H1 (cell line): ENCODE measurements at regions not wholly inside any gene's neighbourhood (a gene's known extent, or its start where the extent isn't known, plus 50 kb on each side); places are given as distances from the start of the nearest gene placed in this dataset.

ENCODE experiments used
- CHD2 ChIP-seq: IDR thresholded peaks from 2 replicates; pipeline ENCODE4 v1.6.1; 2012; ENCODE audit warnings: low read length, improper control_type of control experiment
- CTCF ChIP-seq, 3 experiments: IDR thresholded peaks; 1 replicate in 2 of 3; 2 replicates in 1 of 3; pipeline versions ENCODE4 v1.5.1 to v1.6.1; 2011; ENCODE audit warnings: low read length in 3 of 3, mild to moderate bottlenecking in 3 of 3, inconsistent platforms in 2 of 3, low read depth in 1 of 3, moderate library complexity in 1 of 3; ENCODE audit not compliant: insufficient read depth in 1 of 3; ENCODE audit errors: control extremely low read depth in 1 of 3
- JUN ChIP-seq: IDR thresholded peaks from 2 replicates; pipeline ENCODE4 v1.6.1; 2011; ENCODE audit warnings: low read depth, mild to moderate bottlenecking, improper control_type of control experiment, low read length
- NRF1 ChIP-seq: IDR thresholded peaks from 2 replicates; pipeline ENCODE4 v1.6.1; 2011; ENCODE audit warnings: mild to moderate bottlenecking, low read depth, low read length, improper control_type of control experiment
- POLR2A ChIP-seq, 2 experiments: IDR thresholded peaks; 1 replicate in 1 of 2; 2 replicates in 1 of 2; pipeline ENCODE4 v1.6.1; 2011; ENCODE audit warnings: low read depth in 2 of 2, low read length in 2 of 2, mild to moderate bottlenecking in 2 of 2; ENCODE audit errors: control extremely low read depth in 1 of 2
- POLR2AphosphoS5 ChIP-seq: IDR thresholded peaks from 2 replicates; pipeline ENCODE4 v1.6.1; 2011; ENCODE audit warnings: low read depth, low read length
- SIN3A ChIP-seq, 2 experiments: IDR thresholded peaks in 1 of 2; conservative IDR thresholded peaks in 1 of 2; 2 replicates each; pipeline ENCODE4 v1.6.1; 2011 to 2012; ENCODE audit warnings: low read length in 2 of 2, improper control_type of control experiment in 1 of 2, low read depth in 1 of 2, mild to moderate bottlenecking in 1 of 2
- SIX5 ChIP-seq: IDR thresholded peaks from 2 replicates; pipeline ENCODE4 v1.6.1; 2011; ENCODE audit warnings: mild to moderate bottlenecking, low read depth, low read length

- TF ChIP-seq POLR2AphosphoS5 (no peak), CTCF (IDR thresholded peaks at IDR 0.05; ENCODE audit: control extremely low read depth in 1 of 3, insufficient read depth in 1 of 3, low read depth in 1 of 3, low read length in 3 of 3) (peak; percentile 18 to 42 (median 39); a peak in 3 of 4 replicates), POLR2A (IDR thresholded peaks at IDR 0.05; ENCODE audit: control extremely low read depth in 1 of 2, low read depth in 2 of 2, low read length in 2 of 2) (no peak), JUN (no peak), CHD2 (no peak), SIX5 (no peak), SIN3A (conservative IDR thresholded peaks at IDR 0.05 in 1 of 2, IDR thresholded peaks at IDR 0.05 in 1 of 2; ENCODE audit: low read depth in 1 of 2, low read length in 2 of 2) (no peak), NRF1 (no peak)
These were observed 83.9 kb downstream of the SOD2 start for GRCh38 chr6:159608961-159609651.
